WTC11 (cell line): ENCODE measurements at regions not wholly inside any gene's neighbourhood (a gene's known extent, or its start where the extent isn't known, plus 50 kb on each side); places are given as distances from the start of the nearest gene placed in this dataset.

Experiments used
- ATAC-seq: fragments of 200-7000 bp; cut with Tn5 transposase; 2 replicates; pipeline ENCODE4 v1.10.0; 2021; ENCODE audit warnings: mild to moderate bottlenecking, moderate library complexity
- CTCF ChIA-PET: fragments of 300-600 bp; sonication (Branson Sonifier 250); formaldehyde crosslinking; loops from one replicate; lab custom pipeline; 2021; ENCODE audit warnings: antibody characterized with exemption; lab: Charles Lee
- POLR2A ChIA-PET: fragments of 350-600 bp; sonication (Branson Sonifier 250); formaldehyde crosslinking; loops from one replicate; lab custom pipeline; 2021; ENCODE audit warnings: antibody characterized with exemption; lab: Charles Lee
- DNase-seq: peaks from one replicate; pipeline ENCODE4 v3.0.0; 2021; ENCODE audit warnings: low spot score
- H3K27ac Mint-ChIP-seq: 2 replicates; pipeline ENCODE4 v1.8.0; 2021; ENCODE audit warnings: mixed read lengths
- H3K27me3 Mint-ChIP-seq: 2 replicates; pipeline ENCODE4 v1.8.0; 2021; ENCODE audit warnings: low read depth, mild to moderate bottlenecking, moderate library complexity, mixed read lengths
- H3K36me3 Mint-ChIP-seq: 2 replicates; pipeline ENCODE4 v1.8.0; 2021; ENCODE audit warnings: mixed read lengths
- H3K4me1 Mint-ChIP-seq: 2 replicates; pipeline ENCODE4 v1.8.0; 2022; ENCODE audit warnings: mixed read lengths
- H3K4me3 Mint-ChIP-seq: 2 replicates; pipeline ENCODE4 v1.8.0; 2021; ENCODE audit warnings: mild to moderate bottlenecking, moderate library complexity, mixed read lengths
- H3K9me3 Mint-ChIP-seq: 2 replicates; pipeline ENCODE4 v1.8.0; 2021; ENCODE audit warnings: mixed read lengths
- CDX4 ChIP-seq: fragments of 250-450 bp; sonication (Bioruptor Pico); IDR thresholded peaks from 2 replicates; pipeline ENCODE4 v1.9.0; 2021; ENCODE audit warnings: moderate library complexity, mild to moderate bottlenecking, inconsistent platforms, borderline replicate concordance
- CTCF ChIP-seq: fragments of 200-600 bp; IDR thresholded peaks from 2 replicates; pipeline ENCODE4 v1.8.0; 2022; ENCODE audit warnings: antibody characterized with exemption
- E2F5 ChIP-seq: sonication (generic); formaldehyde crosslinking; IDR thresholded peaks from 2 replicates; pipeline ENCODE4 v1.8.1; 2022; ENCODE audit warnings: mild to moderate bottlenecking, moderate library complexity, missing genetic modification reagents
- EMX1 ChIP-seq: fragments of 250-450 bp; sonication (Bioruptor Pico); IDR thresholded peaks from 2 replicates; pipeline ENCODE4 v1.8.0; 2021; ENCODE audit warnings: mild to moderate bottlenecking
- ETV6 ChIP-seq: sonication (generic); formaldehyde crosslinking; IDR thresholded peaks from 2 replicates; pipeline ENCODE4 v1.8.1; 2022; ENCODE audit warnings: mild to moderate bottlenecking, missing genetic modification reagents
- FOXJ3 ChIP-seq: sonication (generic); formaldehyde crosslinking; IDR thresholded peaks from 2 replicates; pipeline ENCODE4 v1.9.0; 2021; ENCODE audit warnings: missing genetic modification reagents, mild to moderate bottlenecking, borderline replicate concordance
- GABPB1 ChIP-seq: sonication (generic); formaldehyde crosslinking; IDR thresholded peaks from 2 replicates; pipeline ENCODE4 v1.8.1; 2023; ENCODE audit warnings: mild to moderate bottlenecking, missing genetic modification reagents
- HMGA2 ChIP-seq: fragments of 250-450 bp; sonication (Bioruptor Pico); IDR thresholded peaks from 2 replicates; pipeline ENCODE4 v1.4.0; 2021; ENCODE audit warnings: mild to moderate bottlenecking, moderate library complexity
- KAT7 ChIP-seq: sonication (generic); formaldehyde crosslinking; IDR thresholded peaks from 2 replicates; pipeline ENCODE4 v1.8.1; 2023; ENCODE audit warnings: missing genetic modification reagents, mild to moderate bottlenecking, borderline replicate concordance
- NR2C2 ChIP-seq: sonication (generic); formaldehyde crosslinking; IDR thresholded peaks from 2 replicates; pipeline ENCODE4 v1.8.0; 2022; ENCODE audit warnings: mild to moderate bottlenecking, missing genetic modification reagents
- SMAD4 ChIP-seq: sonication (generic); formaldehyde crosslinking; IDR thresholded peaks from 2 replicates; pipeline ENCODE4 v1.8.0; 2022; ENCODE audit warnings: mild to moderate bottlenecking, missing genetic modification reagents
- ZNF219 ChIP-seq: sonication (generic); formaldehyde crosslinking; IDR thresholded peaks from 2 replicates; pipeline ENCODE4 v1.8.0; 2023; ENCODE audit warnings: missing genetic modification reagents, mild to moderate bottlenecking, borderline replicate concordance
- ZNF423 ChIP-seq: fragments of 250-450 bp; sonication (Bioruptor Pico); IDR thresholded peaks from 2 replicates; pipeline ENCODE4 v2.1.2; 2022; ENCODE audit warnings: mild to moderate bottlenecking, moderate library complexity
- ZNF671 ChIP-seq: fragments of 250-450 bp; sonication (Bioruptor Pico); IDR thresholded peaks from 2 replicates; pipeline ENCODE4 v1.8.0; 2021; ENCODE audit warnings: mild to moderate bottlenecking
- TF ChIP-seq, protein P1 (sequence below): sonication (generic); formaldehyde crosslinking; IDR thresholded peaks from 2 replicates; pipeline ENCODE4 v1.8.1; 2023; ENCODE audit warnings: mild to moderate bottlenecking, missing genetic modification reagents
- TF ChIP-seq, protein P2 (sequence below): sonication (generic); formaldehyde crosslinking; IDR thresholded peaks from 2 replicates; pipeline ENCODE4 v1.8.0; 2023; ENCODE audit warnings: mild to moderate bottlenecking, missing genetic modification reagents

DNA sequence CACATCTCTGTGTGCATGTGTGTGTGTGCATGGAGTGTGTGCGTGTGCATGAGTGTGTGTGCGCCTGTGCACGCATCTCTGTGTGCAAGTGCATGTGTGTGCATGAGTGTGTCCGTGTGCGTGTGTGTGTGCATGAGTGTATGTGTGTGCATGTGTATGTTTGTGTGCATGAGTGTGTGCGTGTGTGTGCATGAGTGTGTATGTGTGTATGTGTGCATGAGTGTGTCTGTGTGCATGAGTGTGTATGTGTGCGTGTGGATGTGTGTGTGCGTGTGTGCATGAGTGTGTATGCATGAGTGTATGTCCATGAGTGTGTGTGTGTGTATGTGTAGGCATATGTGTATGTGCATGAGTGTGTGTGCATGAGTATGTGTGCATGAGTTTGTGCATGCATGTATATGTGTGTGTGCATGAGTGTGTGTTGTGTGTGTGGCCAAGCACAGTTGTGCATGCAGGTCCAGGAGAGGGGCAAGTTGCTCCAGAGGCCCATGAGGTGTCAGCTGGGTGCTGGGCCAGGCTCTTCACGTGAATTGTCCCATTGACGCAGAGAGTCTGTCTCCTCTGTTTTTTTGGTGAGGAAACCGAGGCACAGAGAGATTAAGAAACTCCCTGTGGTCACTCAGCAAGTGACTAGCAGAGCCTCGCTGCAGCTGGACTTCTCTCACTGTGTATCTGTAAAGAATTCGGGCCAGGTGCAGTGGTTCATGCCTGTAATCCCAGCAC is 75.5 kb downstream of the ASB1 start:
- ChIA-PET POLR2A (no interaction called here), CTCF (interaction anchor here (3.8 kb wide), 1 partner anchor 11 kb away, joined by 14 read pairs; no protein-coding TSS in a partner anchor)
- no peak overlapping the region for H3K4me3 Mint-ChIP-seq
- H3K27ac Mint-ChIP-seq = no peak overlapping the region
- no peak for TF ChIP-seq SMAD4 (CRISPR knock-in tag)
- TF ChIP-seq, protein P1, sequence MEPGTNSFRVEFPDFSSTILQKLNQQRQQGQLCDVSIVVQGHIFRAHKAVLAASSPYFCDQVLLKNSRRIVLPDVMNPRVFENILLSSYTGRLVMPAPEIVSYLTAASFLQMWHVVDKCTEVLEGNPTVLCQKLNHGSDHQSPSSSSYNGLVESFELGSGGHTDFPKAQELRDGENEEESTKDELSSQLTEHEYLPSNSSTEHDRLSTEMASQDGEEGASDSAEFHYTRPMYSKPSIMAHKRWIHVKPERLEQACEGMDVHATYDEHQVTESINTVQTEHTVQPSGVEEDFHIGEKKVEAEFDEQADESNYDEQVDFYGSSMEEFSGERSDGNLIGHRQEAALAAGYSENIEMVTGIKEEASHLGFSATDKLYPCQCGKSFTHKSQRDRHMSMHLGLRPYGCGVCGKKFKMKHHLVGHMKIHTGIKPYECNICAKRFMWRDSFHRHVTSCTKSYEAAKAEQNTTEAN (CRISPR knock-in tag) = peak; percentile 94; the same call in 1 of the 2 replicates
- no peak for DNase-seq
- no peak for ATAC-seq
- H3K36me3 Mint-ChIP-seq = peaks cover 3% of the 10 kb centered on the region; the same call in 1 of the 2 replicates
- no peaks in the 10 kb centered on the region for H3K4me1 Mint-ChIP-seq
- peaks cover 13% of the 10 kb centered on the region for H3K9me3 Mint-ChIP-seq
- no peaks in the 10 kb centered on the region for H3K27me3 Mint-ChIP-seq

DNA sequence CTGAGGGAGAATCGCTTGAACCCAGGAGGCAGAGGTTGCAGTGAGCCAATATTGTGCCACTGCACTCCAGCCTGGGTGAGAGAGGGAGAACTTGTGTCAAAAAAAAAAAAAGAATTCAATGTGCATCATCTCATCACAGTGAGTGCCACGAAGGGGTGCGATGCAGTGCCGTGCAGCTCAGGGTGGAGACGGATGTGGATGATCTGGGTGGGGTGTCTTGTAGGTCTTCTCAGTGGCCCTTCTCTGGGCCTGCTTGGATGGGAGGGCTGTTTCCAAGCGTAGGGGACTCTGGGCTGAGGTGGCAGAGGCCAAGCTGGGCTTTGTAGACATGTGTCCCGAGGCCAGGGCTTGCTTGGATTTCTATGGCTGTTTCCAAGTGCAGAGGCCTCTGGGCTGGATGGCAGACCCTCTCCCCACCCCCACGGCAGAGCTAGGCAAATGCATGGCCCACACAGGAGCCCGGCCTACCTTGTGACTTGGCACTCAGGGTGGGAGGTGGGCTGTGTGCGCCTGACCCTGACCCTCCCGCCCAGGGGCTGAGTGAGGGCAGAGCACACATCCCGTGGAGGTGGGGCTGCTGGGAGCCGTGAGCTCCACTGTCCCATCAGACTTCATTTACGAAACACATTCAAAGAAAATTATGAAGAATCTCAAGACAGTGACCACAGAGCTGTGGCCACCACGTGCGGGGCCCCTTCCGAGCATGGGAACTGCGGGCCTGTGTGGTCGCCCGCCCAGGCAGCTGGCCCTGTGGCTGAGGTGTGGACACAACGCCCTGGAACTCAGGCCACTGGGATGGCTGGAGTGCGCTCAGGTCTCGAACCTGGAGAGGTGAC is 76.4 kb downstream of the ASB1 start:
- TF ChIP-seq FOXJ3 (CRISPR knock-in tag) (no peak), ZNF671 (CRISPR knock-in tag) (no peak), GABPB1 (no peak), CTCF (no peak), ZNF423 (CRISPR knock-in tag) (no peak), E2F5 (no peak), EMX1 (CRISPR knock-in tag) (no peak)
- H3K4me1 Mint-ChIP-seq = no peaks in the 10 kb centered on the region
- no peak overlapping the region for H3K4me3 Mint-ChIP-seq
- peaks cover 13% of the 10 kb centered on the region for H3K9me3 Mint-ChIP-seq
- no peak for DNase-seq
- ChIA-PET CTCF (interaction anchor here (2.3 kb wide), 1 partner anchor 10 kb away, joined by 13 read pairs; no protein-coding TSS in a partner anchor), POLR2A (no interaction called here)
- ATAC-seq = no peak; the same call in 1 of the 2 replicates
- no peak overlapping the region for H3K27ac Mint-ChIP-seq
- H3K27me3 Mint-ChIP-seq = no peaks in the 10 kb centered on the region
- H3K36me3 Mint-ChIP-seq = peaks cover 3% of the 10 kb centered on the region; the same call in 1 of the 2 replicates

GRCh38 chr2:238504181-238504931 is 77.6 kb downstream of the ASB1 start:
- ATAC-seq (no peak), DNase-seq (no peak)
- POLR2A ChIA-PET = no interaction called here
- no peak overlapping the region for H3K4me3 Mint-ChIP-seq
- no peaks in the 10 kb centered on the region for H3K27me3 Mint-ChIP-seq
- peaks cover 13% of the 10 kb centered on the region for H3K9me3 Mint-ChIP-seq
- H3K36me3 Mint-ChIP-seq = peaks cover 3% of the 10 kb centered on the region; the same call in 1 of the 2 replicates
- H3K27ac Mint-ChIP-seq = no peak overlapping the region
- CTCF ChIA-PET = interaction anchor here (2.3 kb wide), 1 partner anchor 9 kb away, joined by 13 read pairs; no protein-coding TSS in a partner anchor
- no peak for TF ChIP-seq NR2C2
- TF ChIP-seq ZNF671 (CRISPR knock-in tag) = no peak
- TF ChIP-seq, protein P2, sequence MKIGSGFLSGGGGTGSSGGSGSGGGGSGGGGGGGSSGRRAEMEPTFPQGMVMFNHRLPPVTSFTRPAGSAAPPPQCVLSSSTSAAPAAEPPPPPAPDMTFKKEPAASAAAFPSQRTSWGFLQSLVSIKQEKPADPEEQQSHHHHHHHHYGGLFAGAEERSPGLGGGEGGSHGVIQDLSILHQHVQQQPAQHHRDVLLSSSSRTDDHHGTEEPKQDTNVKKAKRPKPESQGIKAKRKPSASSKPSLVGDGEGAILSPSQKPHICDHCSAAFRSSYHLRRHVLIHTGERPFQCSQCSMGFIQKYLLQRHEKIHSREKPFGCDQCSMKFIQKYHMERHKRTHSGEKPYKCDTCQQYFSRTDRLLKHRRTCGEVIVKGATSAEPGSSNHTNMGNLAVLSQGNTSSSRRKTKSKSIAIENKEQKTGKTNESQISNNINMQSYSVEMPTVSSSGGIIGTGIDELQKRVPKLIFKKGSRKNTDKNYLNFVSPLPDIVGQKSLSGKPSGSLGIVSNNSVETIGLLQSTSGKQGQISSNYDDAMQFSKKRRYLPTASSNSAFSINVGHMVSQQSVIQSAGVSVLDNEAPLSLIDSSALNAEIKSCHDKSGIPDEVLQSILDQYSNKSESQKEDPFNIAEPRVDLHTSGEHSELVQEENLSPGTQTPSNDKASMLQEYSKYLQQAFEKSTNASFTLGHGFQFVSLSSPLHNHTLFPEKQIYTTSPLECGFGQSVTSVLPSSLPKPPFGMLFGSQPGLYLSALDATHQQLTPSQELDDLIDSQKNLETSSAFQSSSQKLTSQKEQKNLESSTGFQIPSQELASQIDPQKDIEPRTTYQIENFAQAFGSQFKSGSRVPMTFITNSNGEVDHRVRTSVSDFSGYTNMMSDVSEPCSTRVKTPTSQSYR = no peak
- TF ChIP-seq HMGA2 (CRISPR knock-in tag) = no peak
- no peak for TF ChIP-seq KAT7 (CRISPR knock-in tag)
- no peak for TF ChIP-seq ETV6 (CRISPR knock-in tag)
- no peak for TF ChIP-seq E2F5
- TF ChIP-seq CDX4 = no peak
- TF ChIP-seq ZNF219 = no peak
- TF ChIP-seq, all 79 proteins: peak for 0
- peaks cover 9% of the 10 kb centered on the region for H3K4me1 Mint-ChIP-seq
